Stimulated activated effector memory CD8-positive, alpha-beta T cell treated with anti-CD3 and anti-CD28 coated beads, Interleukin-12 subunit alpha, Interleukin-12 subunit beta, amount 100 ng/mL, for 72 hours (primary cell): ENCODE measurements at regions not wholly inside any gene's neighbourhood (a gene's known extent, or its start where the extent isn't known, plus 50 kb on each side); places are given as distances from the start of the nearest gene placed in this dataset.

Experiments
- ATAC-seq: fragments of 150-1000 bp; cut with Tn5 transposase; 2 replicates; pipeline ENCODE4 v1.10.0; 2021
- DNase-seq, 2 donors: peaks; one replicate each; pipeline ENCODE4 v3.0.0; 2021 to 2022; ENCODE audit warnings: low spot score in 2 of 2
- H3K27ac Mint-ChIP-seq: one replicate; pipeline ENCODE4 v1.8.0; 2022; ENCODE audit warnings: mild to moderate bottlenecking, mixed read lengths
- H3K36me3 Mint-ChIP-seq: one replicate; pipeline ENCODE4 v1.8.0; 2022; ENCODE audit warnings: mild to moderate bottlenecking, mixed read lengths
- H3K4me1 Mint-ChIP-seq: one replicate; pipeline ENCODE4 v1.8.0; 2022; ENCODE audit warnings: mixed read lengths
- H3K4me3 Mint-ChIP-seq: one replicate; pipeline ENCODE4 v1.8.0; 2022; ENCODE audit warnings: mild to moderate bottlenecking, mixed read lengths
- H3K9me3 Mint-ChIP-seq: one replicate; pipeline ENCODE4 v1.8.0; 2022; ENCODE audit warnings: mixed read lengths

- Mint-ChIP-seq H3K27ac (no peak overlapping the region), H3K4me1 (no peaks in the 10 kb centered on the region), H3K4me3 (no peak overlapping the region), H3K36me3 (no peaks in the 10 kb centered on the region), H3K9me3 (peaks cover 7% of the 10 kb centered on the region)
- DNase-seq = no peak
- ATAC-seq = no peak
Observed at GRCh38 chr5:7039074-7039473, 325.8 kb downstream of the TENT4A start.

GRCh38 chr5:7040111-7040510, 326.9 kb downstream of the TENT4A start:
- Mint-ChIP-seq H3K4me1 (no peaks in the 10 kb centered on the region), H3K9me3 (peaks cover 8% of the 10 kb centered on the region), H3K27ac (no peak overlapping the region), H3K4me3 (no peak overlapping the region), H3K36me3 (no peaks in the 10 kb centered on the region)
- DNase-seq (no peak), ATAC-seq (no peak)

- no peak overlapping the region for H3K4me3 Mint-ChIP-seq
- H3K9me3 Mint-ChIP-seq = peaks cover 4% of the 10 kb centered on the region
- no peak overlapping the region for H3K27ac Mint-ChIP-seq
- no peaks in the 10 kb centered on the region for H3K36me3 Mint-ChIP-seq
- ATAC-seq (no peak), DNase-seq (no peak)
- no peaks in the 10 kb centered on the region for H3K4me1 Mint-ChIP-seq
Observed at GRCh38 chr5:7043797-7044196, 330.6 kb downstream of the TENT4A start.

- Mint-ChIP-seq H3K36me3 (no peaks in the 10 kb centered on the region), H3K27ac (no peak overlapping the region), H3K4me3 (no peak overlapping the region), H3K4me1 (no peaks in the 10 kb centered on the region), H3K9me3 (peaks cover 4% of the 10 kb centered on the region)
- DNase-seq = no peak
- ATAC-seq = no peak
Observed at GRCh38 chr5:7047511-7048261, 334.5 kb downstream of the TENT4A start.

GRCh38 chr5:7050986-7051385, 337.8 kb downstream of the TENT4A start:
- Mint-ChIP-seq H3K4me3 (no peak overlapping the region), H3K36me3 (no peaks in the 10 kb centered on the region), H3K27ac (no peak overlapping the region), H3K4me1 (no peaks in the 10 kb centered on the region), H3K9me3 (peaks cover 4% of the 10 kb centered on the region)
- ATAC-seq (no peak), DNase-seq (no peak)

- H3K9me3 Mint-ChIP-seq = peaks cover 4% of the 10 kb centered on the region
- H3K4me3 Mint-ChIP-seq = no peak overlapping the region
- no peaks in the 10 kb centered on the region for H3K4me1 Mint-ChIP-seq
- no peak for DNase-seq
- H3K36me3 Mint-ChIP-seq = no peaks in the 10 kb centered on the region
- no peak for ATAC-seq
- H3K27ac Mint-ChIP-seq = no peak overlapping the region
Observed at GRCh38 chr5:7053125-7053524, 339.9 kb downstream of the TENT4A start.

- Mint-ChIP-seq H3K9me3 (peaks cover 4% of the 10 kb centered on the region), H3K36me3 (no peaks in the 10 kb centered on the region), H3K4me1 (no peaks in the 10 kb centered on the region), H3K4me3 (no peak overlapping the region), H3K27ac (no peak overlapping the region)
- ATAC-seq (no peak), DNase-seq (no peak)
Observed at GRCh38 chr5:7053528-7054209, 340.4 kb downstream of the TENT4A start.

GRCh38 chr5:7066471-7067235, 329.3 kb upstream of the ADCY2 start:
- ATAC-seq = no peak
- Mint-ChIP-seq H3K4me1 (no peaks in the 10 kb centered on the region), H3K36me3 (no peaks in the 10 kb centered on the region), H3K4me3 (no peak overlapping the region), H3K27ac (no peak overlapping the region), H3K9me3 (peaks cover 12% of the 10 kb centered on the region)
- DNase-seq = no peak

- no peak for ATAC-seq
- H3K4me3 Mint-ChIP-seq = no peak overlapping the region
- no peak overlapping the region for H3K27ac Mint-ChIP-seq
- H3K36me3 Mint-ChIP-seq = no peaks in the 10 kb centered on the region
- peaks cover 9% of the 10 kb centered on the region for H3K9me3 Mint-ChIP-seq
- DNase-seq = no peak
- no peaks in the 10 kb centered on the region for H3K4me1 Mint-ChIP-seq
Observed at GRCh38 chr5:7068156-7068555, 327.8 kb upstream of the ADCY2 start.

- Mint-ChIP-seq H3K36me3 (no peaks in the 10 kb centered on the region), H3K9me3 (peaks cover 8% of the 10 kb centered on the region), H3K4me3 (no peak overlapping the region), H3K4me1 (no peaks in the 10 kb centered on the region), H3K27ac (no peak overlapping the region)
- ATAC-seq (no peak), DNase-seq (no peak)
Observed at GRCh38 chr5:7068899-7069298, 327.0 kb upstream of the ADCY2 start.

GRCh38 chr5:7072188-7072587, 323.8 kb upstream of the ADCY2 start:
- no peak overlapping the region for H3K4me3 Mint-ChIP-seq
- DNase-seq (no peak), ATAC-seq (no peak)
- H3K27ac Mint-ChIP-seq = no peak overlapping the region
- H3K4me1 Mint-ChIP-seq = no peaks in the 10 kb centered on the region
- H3K36me3 Mint-ChIP-seq = no peaks in the 10 kb centered on the region
- H3K9me3 Mint-ChIP-seq = peaks cover 8% of the 10 kb centered on the region

GRCh38 chr5:7073666-7074065, 322.3 kb upstream of the ADCY2 start:
- Mint-ChIP-seq H3K36me3 (no peaks in the 10 kb centered on the region), H3K27ac (no peak overlapping the region), H3K9me3 (peaks cover 8% of the 10 kb centered on the region), H3K4me3 (no peak overlapping the region), H3K4me1 (no peaks in the 10 kb centered on the region)
- DNase-seq (no peak), ATAC-seq (no peak)

- DNase-seq (no peak), ATAC-seq (no peak)
- H3K4me3 Mint-ChIP-seq = no peak overlapping the region
- no peak overlapping the region for H3K27ac Mint-ChIP-seq
- H3K9me3 Mint-ChIP-seq = peaks cover 8% of the 10 kb centered on the region
- no peaks in the 10 kb centered on the region for H3K36me3 Mint-ChIP-seq
- no peaks in the 10 kb centered on the region for H3K4me1 Mint-ChIP-seq
Observed at GRCh38 chr5:7074176-7074575, 321.8 kb upstream of the ADCY2 start.

GRCh38 chr5:7075470-7075869, 320.5 kb upstream of the ADCY2 start:
- H3K4me1 Mint-ChIP-seq = no peaks in the 10 kb centered on the region
- DNase-seq = peak in 1 of 2 donors; percentile 6
- no peaks in the 10 kb centered on the region for H3K36me3 Mint-ChIP-seq
- no peak overlapping the region for H3K27ac Mint-ChIP-seq
- peaks cover 5% of the 10 kb centered on the region for H3K9me3 Mint-ChIP-seq
- H3K4me3 Mint-ChIP-seq = no peak overlapping the region
- no peak for ATAC-seq

- Mint-ChIP-seq H3K4me3 (no peak overlapping the region), H3K4me1 (no peaks in the 10 kb centered on the region), H3K36me3 (no peaks in the 10 kb centered on the region), H3K27ac (no peak overlapping the region), H3K9me3 (no peaks in the 10 kb centered on the region)
- no peak for ATAC-seq
- no peak for DNase-seq
Observed at GRCh38 chr5:7078101-7078500, 317.8 kb upstream of the ADCY2 start.

- Mint-ChIP-seq H3K36me3 (no peaks in the 10 kb centered on the region), H3K4me3 (no peak overlapping the region), H3K9me3 (no peaks in the 10 kb centered on the region), H3K4me1 (no peaks in the 10 kb centered on the region), H3K27ac (no peak overlapping the region)
- no peak for ATAC-seq
- no peak for DNase-seq
Observed at GRCh38 chr5:7078901-7079300, 317.0 kb upstream of the ADCY2 start.
